ENCODE measurements at regions not wholly inside any gene's neighbourhood (a gene's known extent, or its start where the extent isn't known, plus 50 kb on each side); places are given as distances from the start of the nearest gene placed in this dataset.

- DNase-seq (no peak), ATAC-seq (ENCODE audit: insufficient read depth, low FRiP score) (no peak)
Observed at GRCh38 chr19:32195706-32196610, 149.5 kb upstream of the ZNF507 start.

GRCh38 chr19:32196690-32197420 is 148.6 kb upstream of the ZNF507 start:
- Histone ChIP-seq H3K27me3 (ENCODE audit: control insufficient read depth in 3 of 3, insufficient read depth in 3 of 3, low read length in 2 of 3) (no peaks in the 10 kb centered on the region), H3K27ac (ENCODE audit: low read depth in 1 of 2, low read length in 1 of 2) (no peak overlapping the region), H3K9me3 (ENCODE audit: control insufficient read depth in 4 of 4, insufficient read depth in 3 of 4, low read length in 3 of 4) (peaks cover 0 to 5% (median 0%) of the 10 kb centered on the region in 4 donors), H3K9ac (ENCODE audit: insufficient read depth in 1 of 2, low read length in 2 of 2) (no peak overlapping the region), H3K36me3 (ENCODE audit: control insufficient read depth in 4 of 4, insufficient read depth in 4 of 4, low read length in 4 of 4) (no peaks in the 10 kb centered on the region), H3K4me3 (no peak overlapping the region), H3K4me1 (ENCODE audit: control insufficient read depth in 5 of 5, insufficient read depth in 5 of 5, low read length in 5 of 5) (peaks cover 0 to 1% (median 0%) of the 10 kb centered on the region in 5 donors)
- no peak for TF ChIP-seq CTCF (IDR thresholded peaks at IDR 0.05; ENCODE audit: control extremely low read depth, extremely low read depth)
- no peak for DNase-seq
- WGBS, 2 donors = 90 to 93% methylated on average over 13 of the region's 13 CpGs
- ATAC-seq (ENCODE audit: insufficient read depth, low FRiP score) = no peak

More at GRCh38 chr19:32195706-32196610, 149.5 kb upstream of the ZNF507 start:
- Histone ChIP-seq H3K9ac (ENCODE audit: insufficient read depth in 1 of 2, low read length in 2 of 2) (no peak overlapping the region), H3K4me3 (no peak overlapping the region), H3K27ac (ENCODE audit: low read depth in 1 of 2, low read length in 1 of 2) (no peak overlapping the region), H3K9me3 (ENCODE audit: control insufficient read depth in 4 of 4, insufficient read depth in 3 of 4, low read length in 3 of 4) (peaks cover 0 to 7% (median 0%) of the 10 kb centered on the region in 4 donors), H3K4me1 (ENCODE audit: control insufficient read depth in 5 of 5, insufficient read depth in 5 of 5, low read length in 5 of 5) (peaks cover 0 to 1% (median 0%) of the 10 kb centered on the region in 5 donors), H3K36me3 (ENCODE audit: control insufficient read depth in 4 of 4, insufficient read depth in 4 of 4, low read length in 4 of 4) (no peaks in the 10 kb centered on the region), H3K27me3 (ENCODE audit: control insufficient read depth in 3 of 3, insufficient read depth in 3 of 3, low read length in 2 of 3) (no peaks in the 10 kb centered on the region)
- no peak for TF ChIP-seq CTCF (IDR thresholded peaks at IDR 0.05; ENCODE audit: control extremely low read depth, extremely low read depth)
- WGBS, 2 donors = 87 to 92% methylated on average over 13 of the region's 13 CpGs

- DNase-seq = no peak
- ATAC-seq (ENCODE audit: insufficient read depth, low FRiP score) = no peak
- Histone ChIP-seq H3K9ac (ENCODE audit: insufficient read depth in 1 of 2, low read length in 2 of 2) (no peak overlapping the region), H3K36me3 (ENCODE audit: control insufficient read depth in 4 of 4, insufficient read depth in 4 of 4, low read length in 4 of 4) (no peaks in the 10 kb centered on the region), H3K27ac (ENCODE audit: low read depth in 1 of 2, low read length in 1 of 2) (no peak overlapping the region), H3K27me3 (ENCODE audit: control insufficient read depth in 3 of 3, insufficient read depth in 3 of 3, low read length in 2 of 3) (no peaks in the 10 kb centered on the region), H3K4me3 (no peak overlapping the region), H3K9me3 (ENCODE audit: control insufficient read depth in 4 of 4, insufficient read depth in 3 of 4, low read length in 3 of 4) (peaks cover 0 to 5% (median 0%) of the 10 kb centered on the region in 4 donors), H3K4me1 (ENCODE audit: control insufficient read depth in 5 of 5, insufficient read depth in 5 of 5, low read length in 5 of 5) (peaks cover 0 to 1% (median 0%) of the 10 kb centered on the region in 5 donors)
- TF ChIP-seq CTCF (IDR thresholded peaks at IDR 0.05; ENCODE audit: control extremely low read depth, extremely low read depth) = no peak
- 77 to 86% methylated on average over 13 of the region's 13 CpGs for WGBS, 2 donors
Observed at GRCh38 chr19:32197896-32198882, 147.2 kb upstream of the ZNF507 start.

All from lung (tissue), 11 donors.